Esophagus squamous epithelium (tissue), 4 donors: ENCODE measurements at regions not wholly inside any gene's neighbourhood (a gene's known extent, or its start where the extent isn't known, plus 50 kb on each side); places are given as distances from the start of the nearest gene placed in this dataset.

ENCODE experiments used
- CTCF ChIP-seq, 6 experiments: fragments of 450-650 bp in 4 of 6; fragments of 200-600 bp in 2 of 6; sonication (generic) in 2 of 6; IDR thresholded peaks; one replicate each; pipeline ENCODE4 v1.5.1; 2016 to 2019; ENCODE audit warnings: antibody characterized with exemption in 6 of 6, mild to moderate bottlenecking in 4 of 6, moderate library complexity in 4 of 6
- POLR2A ChIP-seq, 4 donors: fragments of 450-650 bp; IDR thresholded peaks; one replicate each; pipeline ENCODE4 v1.6.1; 2017; ENCODE audit warnings: antibody characterized with exemption in 4 of 4, mild to moderate bottlenecking in 4 of 4, moderate library complexity in 3 of 4

GRCh38 chr14:42555365-42555764, 948.7 kb downstream of the LRFN5 start:
- TF ChIP-seq CTCF (IDR thresholded peaks at IDR 0.05) (no peak), POLR2A (IDR thresholded peaks at IDR 0.05) (no peak)
